DMS53 (cell line): ENCODE measurements at regions not wholly inside any gene's neighbourhood (a gene's known extent, or its start where the extent isn't known, plus 50 kb on each side); places are given as distances from the start of the nearest gene placed in this dataset.

Experiments
- DNase-seq: peaks from one replicate; lab custom pipeline; 2025; lab: John Stamatoyannopoulos, UW

DNA sequence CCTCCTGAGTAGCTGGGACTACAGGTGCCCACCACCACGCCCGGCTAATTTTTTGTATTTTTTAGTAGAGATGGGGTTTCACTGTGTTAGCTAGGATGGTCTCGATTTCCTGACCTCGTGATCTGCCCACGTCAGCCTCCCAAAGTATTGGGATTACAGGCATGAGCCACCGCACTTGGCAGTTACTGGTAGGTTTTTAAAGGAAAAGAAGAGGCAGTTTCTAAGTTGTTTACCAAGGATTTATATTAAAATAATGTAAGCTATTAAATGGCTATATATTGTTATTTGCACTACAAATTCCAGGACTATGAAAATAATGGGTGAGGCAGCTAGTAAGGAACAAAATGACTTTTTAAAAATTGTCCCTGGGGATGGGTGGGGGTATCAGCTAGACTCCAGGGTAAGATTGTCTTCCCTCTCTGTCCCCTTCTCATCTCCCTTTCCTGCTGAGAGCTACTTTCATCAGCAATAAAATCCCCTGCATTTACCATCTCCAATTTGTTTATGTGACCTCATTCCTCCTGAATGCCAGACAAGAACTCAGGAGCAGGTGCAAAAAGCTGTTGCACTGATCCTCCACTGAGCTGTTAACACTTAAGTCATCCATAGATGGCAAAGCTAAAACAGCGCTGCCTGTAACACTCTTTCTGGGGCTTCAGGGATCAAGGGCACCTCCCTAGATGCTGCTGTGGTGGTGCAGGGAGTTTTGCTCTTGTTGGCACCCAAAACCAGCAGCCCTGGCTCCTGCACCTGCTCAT lies 165.2 kb downstream of the ZPLD1 start:
- DNase-seq: no peak

GRCh38 chr3:102605153-102605552 lies 170.3 kb downstream of the ZPLD1 start:
- peak; percentile 52 for DNase-seq

DNA sequence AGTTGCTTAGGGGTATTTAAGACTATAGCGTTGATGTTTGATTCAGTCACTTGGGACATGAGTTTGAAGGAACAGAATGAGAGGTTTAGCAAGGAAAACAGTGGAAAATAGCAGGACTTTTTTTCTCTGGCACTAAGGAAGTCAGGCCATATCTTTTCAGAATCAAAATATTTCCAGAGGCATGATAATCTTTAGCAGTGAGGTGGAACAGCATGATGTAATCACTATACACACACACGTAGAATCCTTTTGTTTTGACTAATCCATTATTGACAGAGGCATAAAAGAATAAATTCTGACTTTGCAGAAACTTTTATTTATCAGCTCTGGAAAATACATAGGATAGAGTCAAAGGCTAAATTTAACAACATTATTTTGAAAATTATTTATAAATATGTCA lies 174.1 kb downstream of the ZPLD1 start:
- DNase-seq: peak; percentile 65

- DNase-seq: no peak
Observed at GRCh38 chr3:102614021-102614569, 179.3 kb downstream of the ZPLD1 start.

GRCh38 chr3:102614585-102614984 lies 179.8 kb downstream of the ZPLD1 start:
- DNase-seq: no peak

DNA sequence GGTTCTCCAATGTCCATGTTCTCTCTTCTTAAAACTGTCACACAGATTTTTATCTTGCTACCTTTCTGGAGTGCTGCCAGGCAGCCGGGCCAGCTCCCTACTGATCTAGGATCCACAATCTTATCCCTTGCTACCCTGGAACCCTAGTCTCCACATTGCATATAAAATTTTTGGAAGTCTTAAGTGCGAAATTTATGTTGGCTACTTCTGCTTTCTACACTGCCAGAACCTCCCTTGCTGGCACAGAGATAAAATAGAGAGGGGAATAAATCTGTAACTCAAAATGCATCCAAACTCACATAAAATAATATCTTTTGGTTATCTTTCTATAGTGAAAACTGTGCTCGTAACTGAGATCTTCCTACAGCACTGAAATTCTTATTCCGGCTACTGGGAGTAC lies 182.6 kb downstream of the ZPLD1 start:
- DNase-seq: no peak

DNA sequence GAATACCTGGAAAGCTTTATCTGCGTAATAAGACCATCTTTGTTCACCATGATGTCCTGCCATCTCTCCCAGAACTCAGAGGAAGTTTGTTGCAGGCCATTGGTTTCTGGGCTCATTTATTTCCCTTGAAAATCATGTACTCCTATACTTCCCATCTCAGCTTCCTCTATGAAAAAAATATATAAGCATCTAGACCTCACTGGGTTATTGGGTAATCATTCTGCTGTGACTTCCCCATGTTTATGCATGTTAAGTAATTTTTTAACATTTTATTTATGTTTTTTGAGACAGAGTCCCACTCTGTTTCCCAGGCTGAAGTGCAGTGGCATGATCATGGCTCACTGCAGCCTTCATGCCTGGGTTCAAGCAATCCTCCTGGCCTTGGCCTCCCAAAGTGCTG lies 184.5 kb downstream of the ZPLD1 start:
- no peak for DNase-seq

DNA sequence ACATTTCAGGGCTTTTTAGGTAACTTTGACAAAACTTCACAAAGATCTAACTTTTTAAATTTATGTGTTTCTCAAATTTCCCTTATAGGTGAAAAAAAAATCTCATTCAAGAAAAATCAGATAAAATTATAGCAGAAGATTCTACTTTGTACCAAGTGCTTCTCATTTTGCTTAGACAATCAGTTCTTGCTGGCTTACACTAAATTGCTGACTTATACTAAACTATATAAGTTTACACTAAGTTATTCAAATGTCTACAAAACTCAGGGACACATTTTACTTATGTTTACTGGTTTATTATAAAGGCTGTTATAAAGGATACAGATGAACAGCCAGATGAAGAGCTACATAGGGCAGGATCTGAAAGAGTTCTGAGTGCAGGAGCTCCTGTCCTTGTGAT lies 195.1 kb downstream of the ZPLD1 start:
- no peak for DNase-seq

DNA sequence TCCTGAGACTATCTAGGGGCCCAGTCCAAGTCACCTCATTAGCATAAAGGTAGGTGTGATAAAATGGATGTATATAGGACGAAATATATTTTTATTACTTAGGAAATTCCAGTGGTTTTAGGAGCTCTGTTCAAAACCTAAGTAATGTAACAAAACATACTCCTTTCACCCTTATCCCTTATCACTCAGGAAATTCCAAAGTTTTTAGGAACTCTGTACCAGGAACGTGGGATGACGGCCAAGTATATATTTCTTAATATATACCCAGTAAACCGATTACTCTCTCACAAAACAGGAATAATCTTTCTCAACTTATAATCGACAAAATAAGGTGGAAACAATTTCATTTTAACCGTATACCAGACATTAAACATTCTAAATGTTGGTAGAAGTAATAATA lies 195.7 kb downstream of the ZPLD1 start:
- no peak for DNase-seq

GRCh38 chr3:102643546-102643945 lies 208.7 kb downstream of the ZPLD1 start:
- no peak for DNase-seq

DNA sequence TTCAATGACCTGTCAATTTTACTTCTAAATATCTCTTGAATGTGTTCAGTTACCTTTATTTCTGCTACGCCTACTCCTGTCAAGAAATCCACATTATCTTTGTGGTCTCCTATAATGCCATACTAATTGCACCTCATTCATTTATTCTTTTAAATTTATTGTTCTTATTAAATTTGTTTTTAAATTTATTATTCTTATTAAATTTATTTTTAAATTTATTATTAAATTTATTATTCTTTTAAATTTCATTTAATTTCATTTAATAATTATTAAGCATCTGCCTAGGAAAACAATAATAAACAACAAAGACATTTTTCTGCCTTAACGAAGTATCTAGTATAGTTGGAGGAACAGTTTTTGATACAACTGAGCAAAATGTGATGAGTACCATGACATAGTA lies 211.7 kb downstream of the ZPLD1 start:
- no peak for DNase-seq

DNA sequence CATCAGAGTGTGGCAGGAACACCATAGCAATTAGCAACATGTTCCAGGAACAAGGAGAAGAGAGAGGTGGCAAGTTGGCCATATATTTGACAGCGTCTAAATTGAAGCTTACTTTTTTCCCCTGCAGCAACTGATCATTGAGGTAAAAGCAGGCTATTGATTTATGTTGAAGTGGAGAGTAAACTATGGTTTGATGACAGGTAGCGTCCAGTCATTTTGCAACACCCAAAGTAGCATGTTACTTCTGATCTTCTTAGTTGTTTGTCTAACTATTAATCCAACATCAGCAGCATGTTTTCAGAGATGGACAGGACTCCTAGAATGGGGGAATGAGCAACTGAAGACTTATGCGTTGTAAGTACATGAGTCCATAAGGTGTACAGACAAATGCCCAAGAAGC lies 225.8 kb downstream of the ZPLD1 start:
- DNase-seq: no peak

DNA sequence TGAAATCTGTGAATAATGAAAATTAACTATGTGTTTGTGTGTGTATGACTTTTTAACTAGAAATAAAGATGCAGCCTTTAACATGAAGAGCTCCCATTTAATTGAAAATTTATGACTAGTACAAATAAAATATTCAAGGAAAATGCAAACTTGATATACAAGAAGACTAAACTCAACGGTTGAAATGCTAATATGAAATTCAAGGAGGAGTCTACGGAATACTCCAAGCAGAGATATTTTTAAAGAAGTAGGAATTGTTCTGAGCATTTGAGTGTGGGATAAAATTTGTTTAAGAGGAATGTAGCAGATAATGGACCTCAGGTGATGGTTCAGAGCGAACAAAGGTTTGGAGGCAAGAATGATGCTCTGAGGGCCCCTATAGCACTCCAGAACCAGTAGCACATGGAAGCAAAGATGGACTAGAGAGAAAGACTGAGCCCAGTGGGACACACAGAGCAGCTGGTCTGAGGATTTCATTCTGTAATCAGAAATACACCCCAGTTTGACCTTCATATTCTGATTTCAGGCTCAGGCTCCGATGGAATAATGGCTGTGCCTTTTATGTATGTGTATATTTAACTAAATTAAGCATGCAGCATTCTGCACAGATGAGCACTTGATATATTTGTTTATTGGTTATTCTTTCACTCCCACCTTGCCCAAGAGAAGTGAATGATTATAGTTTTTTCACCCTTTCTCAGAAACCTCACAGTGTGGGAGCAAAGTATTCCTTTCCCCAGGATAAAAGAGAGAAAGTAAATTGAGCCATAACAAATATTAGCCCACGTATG lies 227.1 kb downstream of the ZPLD1 start:
- no peak for DNase-seq

GRCh38 chr3:102662498-102662772 lies 227.6 kb downstream of the ZPLD1 start:
- DNase-seq: no peak

DNA sequence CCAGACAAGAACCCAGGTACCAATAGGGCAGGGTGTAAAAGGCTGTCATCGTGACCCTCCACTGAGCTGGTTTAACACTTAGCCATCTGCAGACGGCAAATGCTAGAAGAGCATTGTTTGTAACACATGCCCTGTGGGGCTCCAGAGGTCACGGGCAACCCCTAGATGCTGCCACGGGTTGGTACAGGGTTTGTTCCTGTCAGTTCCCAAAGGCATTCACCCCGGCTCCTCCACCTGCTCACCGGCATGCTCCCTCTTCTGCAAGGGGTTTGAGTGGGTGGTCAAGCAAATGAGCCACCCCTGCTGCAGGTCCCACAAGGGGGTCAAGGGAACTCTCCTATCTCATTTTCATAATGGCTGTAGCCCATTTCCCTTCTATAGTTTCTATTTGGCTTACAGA lies 229.3 kb downstream of the ZPLD1 start:
- no peak for DNase-seq

DNA sequence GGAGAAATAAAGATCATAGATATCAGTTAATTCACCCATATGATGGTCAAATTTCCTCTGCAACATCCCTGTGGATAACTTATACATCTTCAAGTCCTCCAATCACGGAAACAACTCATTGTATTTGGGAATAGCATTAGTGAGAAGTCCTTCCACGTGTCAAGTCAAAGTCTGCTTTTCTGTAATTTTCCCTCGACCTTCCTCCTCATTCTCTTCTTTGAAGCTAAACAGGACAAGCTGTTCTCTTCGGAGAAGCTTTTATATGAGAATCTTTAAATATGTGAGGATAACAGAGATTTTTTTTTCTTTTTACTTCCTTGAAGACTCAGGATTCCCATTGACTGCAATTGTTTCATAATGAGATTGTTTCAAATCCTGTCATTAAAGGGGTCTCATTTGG lies 230.4 kb downstream of the ZPLD1 start:
- no peak for DNase-seq

DNA sequence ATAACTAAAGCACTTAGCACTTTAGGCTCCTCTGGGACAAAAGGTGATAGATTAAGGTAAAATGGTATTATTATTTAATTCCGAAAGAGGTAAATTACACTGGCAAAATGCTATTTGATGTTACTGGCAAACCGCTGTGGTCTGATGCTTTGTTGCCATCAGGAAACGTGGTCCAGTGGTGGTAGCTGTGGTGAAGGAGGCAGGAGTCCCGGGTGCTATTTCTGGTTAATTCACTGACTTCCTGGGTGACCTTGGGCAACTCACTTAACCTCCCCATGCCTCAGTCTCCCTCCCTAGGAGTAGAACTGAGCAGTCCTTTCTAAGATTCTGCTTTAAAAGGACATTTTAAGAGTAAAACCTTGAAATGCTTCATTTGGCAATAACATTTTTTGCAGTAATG lies 233.4 kb downstream of the ZPLD1 start:
- no peak for DNase-seq

DNA sequence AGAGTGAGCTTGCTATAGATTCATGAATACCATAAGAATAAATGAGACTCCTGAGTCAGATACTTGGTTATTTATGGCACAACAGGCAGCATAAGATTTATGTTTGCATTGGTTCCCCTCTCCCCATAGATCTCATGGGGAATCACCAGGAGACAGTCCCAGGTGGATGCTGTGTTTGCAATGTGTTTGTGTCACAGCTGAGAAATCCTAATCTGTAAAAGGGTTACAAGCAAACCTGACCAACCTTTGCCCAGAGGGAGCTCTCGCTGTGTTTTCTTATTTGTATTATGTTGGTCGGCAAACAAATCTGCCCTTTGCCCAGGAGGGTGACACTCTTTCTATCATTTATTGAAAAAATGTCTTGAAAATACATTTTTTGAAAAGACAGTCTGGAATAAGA lies 236.2 kb downstream of the ZPLD1 start:
- peak; percentile 57 for DNase-seq

DNA sequence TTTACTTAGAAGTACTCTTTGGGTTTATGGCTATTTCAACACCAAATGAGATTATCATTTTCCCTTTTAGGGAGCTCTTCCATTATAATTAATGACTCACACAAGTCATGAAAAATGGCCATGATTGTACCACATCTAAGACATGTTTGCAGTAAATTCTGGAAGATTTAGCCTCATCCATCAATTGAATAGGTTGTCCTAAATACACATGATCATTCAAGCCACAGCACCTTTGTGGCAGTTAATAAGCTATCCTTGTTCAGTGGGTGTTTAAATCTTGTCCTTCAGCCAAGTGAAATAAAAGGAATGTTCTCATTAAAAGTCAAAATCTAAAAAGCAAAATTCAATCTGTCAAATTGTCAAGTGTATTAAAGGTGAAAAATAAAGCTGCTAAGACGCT lies 237.5 kb downstream of the ZPLD1 start:
- DNase-seq: no peak

DNA sequence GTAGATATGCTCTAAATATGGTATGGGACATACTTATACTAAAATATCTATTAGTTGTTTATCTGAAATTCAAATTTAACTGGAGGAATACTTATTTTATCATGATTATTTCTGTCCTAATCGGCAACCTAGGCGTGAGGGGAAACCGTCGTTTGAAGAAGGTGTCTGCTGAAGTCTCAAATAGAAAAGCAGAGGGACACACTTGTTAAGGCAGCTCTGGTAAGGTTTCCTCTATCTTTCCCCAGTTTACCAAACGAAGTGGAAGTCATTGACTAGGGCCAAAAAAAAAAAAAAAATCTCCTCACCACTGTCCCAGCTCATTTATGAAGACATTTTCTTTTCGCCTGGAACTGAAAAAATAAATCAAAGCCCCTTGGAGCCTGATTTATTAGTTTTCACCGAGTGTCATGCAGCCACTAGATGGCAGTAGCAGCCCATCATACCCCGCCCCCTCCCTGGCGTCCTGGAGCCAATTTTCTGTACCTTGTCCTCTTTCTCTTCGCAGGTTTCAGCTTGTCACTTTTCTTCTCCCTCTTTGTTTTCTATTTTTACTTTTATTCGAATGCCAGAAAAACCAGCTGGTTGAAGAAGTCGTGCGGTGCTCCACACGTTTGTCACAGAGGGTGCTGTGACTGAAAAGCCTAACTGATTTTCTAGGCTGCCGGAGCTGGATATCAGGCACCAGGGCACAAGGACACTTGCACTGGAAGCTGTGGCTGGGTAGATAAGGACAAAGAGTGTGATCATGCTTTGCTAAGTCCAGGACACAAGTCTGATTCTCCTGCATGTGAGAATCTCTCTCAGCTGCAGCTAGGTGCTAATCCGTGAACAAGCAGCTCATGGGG lies 238.7 kb downstream of the ZPLD1 start:
- peak; percentile 71 for DNase-seq

GRCh38 chr3:102674284-102674683 lies 239.5 kb downstream of the ZPLD1 start:
- no peak for DNase-seq

- no peak for DNase-seq
Observed at GRCh38 chr3:102676424-102676823, 241.6 kb downstream of the ZPLD1 start.

- DNase-seq: no peak
Observed at GRCh38 chr3:102682741-102683140, 247.9 kb downstream of the ZPLD1 start.
